IPS-NIHi11 (cell line): ENCODE measurements at regions not wholly inside any gene's neighbourhood (a gene's known extent, or its start where the extent isn't known, plus 50 kb on each side); places are given as distances from the start of the nearest gene placed in this dataset.

Experiments used
- DNase-seq: peaks from one replicate; pipeline ENCODE4 v3.0.0; 2012; ENCODE audit warnings: mixed read lengths, low spot score

- DNase-seq = no peak
Observed at GRCh38 chr2:239673641-239674040, 272.8 kb upstream of the HDAC4 start.

GRCh38 chr2:239671916-239672849 lies 271.4 kb upstream of the HDAC4 start:
- DNase-seq = no peak

GRCh38 chr2:239671471-239671870 lies 270.7 kb upstream of the HDAC4 start:
- no peak for DNase-seq

GRCh38 chr2:239670463-239671120 lies 269.8 kb upstream of the HDAC4 start:
- DNase-seq = no peak

GRCh38 chr2:239669899-239670460 lies 269.2 kb upstream of the HDAC4 start:
- DNase-seq = no peak

- DNase-seq = no peak
Observed at GRCh38 chr2:239669181-239669898, 268.5 kb upstream of the HDAC4 start.

- no peak for DNase-seq
Observed at GRCh38 chr2:239668651-239669050, 267.8 kb upstream of the HDAC4 start.

GRCh38 chr2:239668042-239668441 lies 267.2 kb upstream of the HDAC4 start:
- DNase-seq = no peak

- no peak for DNase-seq
Observed at GRCh38 chr2:239667431-239667985, 266.7 kb upstream of the HDAC4 start.

- no peak for DNase-seq
Observed at GRCh38 chr2:239666855-239667376, 266.1 kb upstream of the HDAC4 start.

- no peak for DNase-seq
Observed at GRCh38 chr2:239666053-239666854, 265.4 kb upstream of the HDAC4 start.

- no peak for DNase-seq
Observed at GRCh38 chr2:239664216-239664810, 263.5 kb upstream of the HDAC4 start.

GRCh38 chr2:239663364-239663924 lies 262.6 kb upstream of the HDAC4 start:
- no peak for DNase-seq

- no peak for DNase-seq
Observed at GRCh38 chr2:239662413-239663120, 261.7 kb upstream of the HDAC4 start.

- DNase-seq = no peak
Observed at GRCh38 chr2:239661334-239662312, 260.8 kb upstream of the HDAC4 start.

GRCh38 chr2:239660390-239661230 lies 259.8 kb upstream of the HDAC4 start:
- no peak for DNase-seq

GRCh38 chr2:239657992-239658391 lies 257.2 kb upstream of the HDAC4 start:
- no peak for DNase-seq
